Liver (tissue), 8 donors: ENCODE measurements at regions not wholly inside any gene's neighbourhood (a gene's known extent, or its start where the extent isn't known, plus 50 kb on each side); places are given as distances from the start of the nearest gene placed in this dataset.

ENCODE experiments used
- DNase-seq: peaks from one replicate; pipeline ENCODE4 v3.0.0-alpha.2; 2017; ENCODE audit warnings: low spot score
- H3K27ac ChIP-seq, 2 donors: one replicate each; pipeline ENCODE4 v1.7.0; 2013; ENCODE audit warnings: inconsistent platforms in 2 of 2, low read length in 2 of 2, control low read depth in 1 of 2, low read depth in 1 of 2, mild to moderate bottlenecking in 1 of 2
- H3K27me3 ChIP-seq, 4 donors: one replicate each; pipeline versions ENCODE4 v1.6.1 to v1.7.0; 2013; ENCODE audit warnings: low read length in 3 of 4, inconsistent platforms in 1 of 4, mild to moderate bottlenecking in 1 of 4, moderate library complexity in 1 of 4; ENCODE audit not compliant: control insufficient read depth in 4 of 4, insufficient read depth in 4 of 4
- H3K36me3 ChIP-seq, 4 donors: one replicate each; pipeline versions ENCODE4 v1.6.1 to v1.7.0; 2013; ENCODE audit warnings: low read length in 3 of 4, mild to moderate bottlenecking in 3 of 4, low read depth in 1 of 4, moderate library complexity in 1 of 4; ENCODE audit not compliant: control insufficient read depth in 4 of 4, insufficient read depth in 3 of 4
- H3K4me1 ChIP-seq, 4 donors: one replicate each; pipeline versions ENCODE4 v1.6.1 to v1.7.0; 2013; ENCODE audit warnings: low read length in 3 of 4, mild to moderate bottlenecking in 3 of 4, moderate library complexity in 1 of 4; ENCODE audit not compliant: control insufficient read depth in 4 of 4, insufficient read depth in 4 of 4
- H3K4me3 ChIP-seq, 3 donors: one replicate each; pipeline versions ENCODE4 v1.6.1 to v1.7.0; 2013; ENCODE audit warnings: low read length in 3 of 3, control low read depth in 1 of 3, low read depth in 1 of 3, mild to moderate bottlenecking in 1 of 3
- H3K9ac ChIP-seq, 2 donors: one replicate each; pipeline ENCODE4 v1.7.0; 2013; ENCODE audit warnings: low read length in 2 of 2, mild to moderate bottlenecking in 2 of 2, moderate library complexity in 2 of 2, control low read depth in 1 of 2, low read depth in 1 of 2
- H3K9me3 ChIP-seq, 4 donors: one replicate each; pipeline versions ENCODE4 v1.6.1 to v1.7.0; 2013; ENCODE audit warnings: low read length in 3 of 4; ENCODE audit not compliant: control insufficient read depth in 4 of 4
- EGR1 ChIP-seq, 2 donors: IDR thresholded peaks; 2 replicates each; pipeline ENCODE4 v1.6.1; 2016 to 2018; ENCODE audit warnings: antibody characterized with exemption in 2 of 2, low read depth in 2 of 2
- FOXA1 ChIP-seq: IDR thresholded peaks from 2 replicates; pipeline ENCODE4 v1.6.1; 2016; ENCODE audit warnings: antibody characterized with exemption
- FOXA2 ChIP-seq: IDR thresholded peaks from 2 replicates; pipeline ENCODE4 v1.6.1; 2016; ENCODE audit warnings: antibody characterized with exemption
- GABPA ChIP-seq, 2 donors: IDR thresholded peaks in 1 of 2; conservative IDR thresholded peaks in 1 of 2; 2 replicates each; pipeline ENCODE4 v1.6.1; 2016; ENCODE audit warnings: antibody characterized with exemption in 2 of 2, mild to moderate bottlenecking in 1 of 2, moderate library complexity in 1 of 2
- HNF4G ChIP-seq: IDR thresholded peaks from 2 replicates; pipeline ENCODE4 v1.6.1; 2016; ENCODE audit warnings: antibody characterized with exemption
- JUND ChIP-seq, 2 donors: IDR thresholded peaks; 2 replicates each; pipeline ENCODE4 v1.6.1; 2016; ENCODE audit warnings: antibody characterized with exemption in 2 of 2
- NR2F2 ChIP-seq: IDR thresholded peaks from 2 replicates; pipeline ENCODE4 v1.6.1; 2016; ENCODE audit warnings: antibody characterized with exemption
- RAD21 ChIP-seq, 2 donors: IDR thresholded peaks; 2 replicates each; pipeline ENCODE4 v1.6.1; 2016; ENCODE audit warnings: antibody characterized with exemption in 2 of 2, mild to moderate bottlenecking in 2 of 2
- RXRA ChIP-seq, 2 donors: IDR thresholded peaks; 2 replicates each; pipeline ENCODE4 v1.6.1; 2017 to 2018; ENCODE audit warnings: antibody characterized with exemption in 2 of 2, mild to moderate bottlenecking in 1 of 2
- SP1 ChIP-seq: IDR thresholded peaks from 2 replicates; pipeline ENCODE4 v1.6.1; 2018; ENCODE audit warnings: antibody characterized with exemption, mild to moderate bottlenecking
- TAF1 ChIP-seq: conservative IDR thresholded peaks from 2 replicates; pipeline ENCODE4 v1.6.1; 2016; ENCODE audit warnings: antibody characterized with exemption, mild to moderate bottlenecking
- YY1 ChIP-seq: IDR thresholded peaks from 2 replicates; pipeline ENCODE4 v1.6.1; 2016; ENCODE audit warnings: antibody characterized with exemption, mild to moderate bottlenecking
- WGBS: extraction: QIAGEN DNeasy Blood & Tissue Kit; methylation state at CpG from one replicate; pipeline ENCODE4 v1.1.7; 2013; 5-methylcytosine and 5-hydroxymethylcytosine counted together
- TF ChIP-seq, protein P1 (sequence below): IDR thresholded peaks from 2 replicates; pipeline ENCODE4 v1.6.1; 2016; ENCODE audit warnings: antibody characterized with exemption
- TF ChIP-seq, protein P2 (sequence below): fragments of 150-350 bp; IDR thresholded peaks from 2 replicates; pipeline ENCODE4 v1.5.1; 2017; ENCODE audit warnings: improper control_type of control experiment, low read depth, low read length; ENCODE audit not compliant: missing input control
- TF ChIP-seq, protein P3 (sequence below): IDR thresholded peaks from 2 replicates; pipeline ENCODE4 v1.6.1; 2016; ENCODE audit warnings: antibody characterized with exemption
- TF ChIP-seq, protein P4 (sequence below): IDR thresholded peaks from 2 replicates; pipeline ENCODE4 v1.6.1; 2016; ENCODE audit warnings: antibody characterized with exemption, mild to moderate bottlenecking
- TF ChIP-seq, protein P5 (sequence below): IDR thresholded peaks from 2 replicates; pipeline ENCODE4 v1.6.1; 2016; ENCODE audit warnings: antibody characterized with exemption
- donor health status: healthy.
- donor health status: healthy.
- donor health status: healthy.
- donor health status: healthy.
- donor health status: healthy.

DNA sequence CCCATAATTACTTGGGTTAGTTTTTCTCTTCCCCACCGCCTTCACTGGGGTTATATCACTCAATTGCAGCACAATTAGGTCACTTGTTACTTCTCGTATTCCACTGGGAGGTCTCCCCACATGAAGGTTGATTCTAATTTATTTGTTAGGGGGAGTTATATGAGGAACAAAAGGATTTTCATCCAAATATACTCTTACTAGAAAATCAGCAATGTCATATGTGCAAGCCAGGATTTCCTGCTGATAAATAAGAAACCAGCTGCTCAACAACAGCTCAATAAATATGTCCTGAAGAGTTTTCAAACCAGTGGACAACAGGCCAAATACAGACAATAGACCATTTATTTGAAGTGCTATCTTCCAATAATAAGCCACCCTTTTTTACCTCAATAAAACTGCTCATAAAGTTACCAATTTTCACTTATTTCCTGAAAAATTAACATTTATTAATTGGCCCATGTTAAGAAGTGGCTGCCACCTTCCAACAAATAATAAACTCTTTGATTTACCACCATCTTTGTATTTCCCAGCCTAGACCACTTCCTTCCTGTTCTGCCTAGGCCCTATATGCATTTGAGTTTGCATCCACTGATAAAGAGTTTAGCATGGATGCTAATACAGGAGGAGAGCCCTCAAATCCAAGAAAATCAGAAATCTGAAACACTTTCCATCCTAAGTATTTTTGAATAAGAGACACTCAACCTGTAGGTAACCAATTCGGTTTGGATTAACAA, 184.4 kb upstream of the SLC39A10 start:
- Histone ChIP-seq H3K27ac (no peak overlapping the region), H3K36me3 (no peaks in the 10 kb centered on the region), H3K9ac (no peak overlapping the region), H3K27me3 (peaks cover 0 to 4% (median 2%) of the 10 kb centered on the region in 4 donors), H3K4me1 (no peaks in the 10 kb centered on the region), H3K9me3 (no peaks in the 10 kb centered on the region), H3K4me3 (no peak overlapping the region)
- 67% methylated on average over 3 of the region's 3 CpGs for WGBS
- TF ChIP-seq SP1 = no peak
- TF ChIP-seq, protein P1, sequence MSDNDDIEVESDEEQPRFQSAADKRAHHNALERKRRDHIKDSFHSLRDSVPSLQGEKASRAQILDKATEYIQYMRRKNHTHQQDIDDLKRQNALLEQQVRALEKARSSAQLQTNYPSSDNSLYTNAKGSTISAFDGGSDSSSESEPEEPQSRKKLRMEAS = no peak
- TF ChIP-seq, protein P2, sequence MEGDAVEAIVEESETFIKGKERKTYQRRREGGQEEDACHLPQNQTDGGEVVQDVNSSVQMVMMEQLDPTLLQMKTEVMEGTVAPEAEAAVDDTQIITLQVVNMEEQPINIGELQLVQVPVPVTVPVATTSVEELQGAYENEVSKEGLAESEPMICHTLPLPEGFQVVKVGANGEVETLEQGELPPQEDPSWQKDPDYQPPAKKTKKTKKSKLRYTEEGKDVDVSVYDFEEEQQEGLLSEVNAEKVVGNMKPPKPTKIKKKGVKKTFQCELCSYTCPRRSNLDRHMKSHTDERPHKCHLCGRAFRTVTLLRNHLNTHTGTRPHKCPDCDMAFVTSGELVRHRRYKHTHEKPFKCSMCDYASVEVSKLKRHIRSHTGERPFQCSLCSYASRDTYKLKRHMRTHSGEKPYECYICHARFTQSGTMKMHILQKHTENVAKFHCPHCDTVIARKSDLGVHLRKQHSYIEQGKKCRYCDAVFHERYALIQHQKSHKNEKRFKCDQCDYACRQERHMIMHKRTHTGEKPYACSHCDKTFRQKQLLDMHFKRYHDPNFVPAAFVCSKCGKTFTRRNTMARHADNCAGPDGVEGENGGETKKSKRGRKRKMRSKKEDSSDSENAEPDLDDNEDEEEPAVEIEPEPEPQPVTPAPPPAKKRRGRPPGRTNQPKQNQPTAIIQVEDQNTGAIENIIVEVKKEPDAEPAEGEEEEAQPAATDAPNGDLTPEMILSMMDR = no peak
- TF ChIP-seq HNF4G = no peak
- no peak for TF ChIP-seq RXRA (IDR thresholded peaks at IDR 0.05)
- no peak for DNase-seq

DNA sequence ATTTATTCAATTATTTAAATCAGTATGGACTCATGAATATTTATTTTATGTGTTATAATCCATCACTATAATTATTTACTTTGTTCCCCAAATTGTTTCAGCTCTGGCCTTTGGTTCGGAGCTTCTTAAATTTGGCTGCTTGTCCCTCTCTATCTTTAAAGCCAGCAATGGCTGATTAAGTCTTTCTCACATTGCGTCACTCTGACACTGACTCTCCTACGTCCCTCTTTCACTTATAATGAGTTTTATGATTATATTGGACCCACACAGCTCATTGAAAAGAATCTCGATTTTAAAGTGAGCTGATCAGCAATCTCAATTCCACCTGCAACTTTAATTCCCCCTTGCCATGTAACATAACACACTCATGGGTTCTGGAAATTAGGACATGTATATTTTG, 185.2 kb upstream of the SLC39A10 start:
- no peak for DNase-seq
- no peak overlapping the region for H3K9ac ChIP-seq
- WGBS = 77% methylated on average over 4 of the region's 4 CpGs
- no peaks in the 10 kb centered on the region for H3K36me3 ChIP-seq
- no peak overlapping the region for H3K27ac ChIP-seq
- TF ChIP-seq TAF1 (no peak), GABPA (IDR thresholded peaks at IDR 0.05 in 1 of 2, conservative IDR thresholded peaks at IDR 0.05 in 1 of 2) (no peak), FOXA2 (no peak), NR2F2 (no peak), FOXA1 (no peak), JUND (IDR thresholded peaks at IDR 0.05) (no peak), RXRA (IDR thresholded peaks at IDR 0.05) (no peak), SP1 (no peak), RAD21 (IDR thresholded peaks at IDR 0.05) (no peak), YY1 (no peak), EGR1 (IDR thresholded peaks at IDR 0.05; ENCODE audit: low read depth in 2 of 2) (no peak)
- TF ChIP-seq, protein P2 = no peak
- TF ChIP-seq, protein P3, sequence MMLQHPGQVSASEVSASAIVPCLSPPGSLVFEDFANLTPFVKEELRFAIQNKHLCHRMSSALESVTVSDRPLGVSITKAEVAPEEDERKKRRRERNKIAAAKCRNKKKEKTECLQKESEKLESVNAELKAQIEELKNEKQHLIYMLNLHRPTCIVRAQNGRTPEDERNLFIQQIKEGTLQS = no peak
- TF ChIP-seq, protein P1 = no peak
- TF ChIP-seq, protein P4, sequence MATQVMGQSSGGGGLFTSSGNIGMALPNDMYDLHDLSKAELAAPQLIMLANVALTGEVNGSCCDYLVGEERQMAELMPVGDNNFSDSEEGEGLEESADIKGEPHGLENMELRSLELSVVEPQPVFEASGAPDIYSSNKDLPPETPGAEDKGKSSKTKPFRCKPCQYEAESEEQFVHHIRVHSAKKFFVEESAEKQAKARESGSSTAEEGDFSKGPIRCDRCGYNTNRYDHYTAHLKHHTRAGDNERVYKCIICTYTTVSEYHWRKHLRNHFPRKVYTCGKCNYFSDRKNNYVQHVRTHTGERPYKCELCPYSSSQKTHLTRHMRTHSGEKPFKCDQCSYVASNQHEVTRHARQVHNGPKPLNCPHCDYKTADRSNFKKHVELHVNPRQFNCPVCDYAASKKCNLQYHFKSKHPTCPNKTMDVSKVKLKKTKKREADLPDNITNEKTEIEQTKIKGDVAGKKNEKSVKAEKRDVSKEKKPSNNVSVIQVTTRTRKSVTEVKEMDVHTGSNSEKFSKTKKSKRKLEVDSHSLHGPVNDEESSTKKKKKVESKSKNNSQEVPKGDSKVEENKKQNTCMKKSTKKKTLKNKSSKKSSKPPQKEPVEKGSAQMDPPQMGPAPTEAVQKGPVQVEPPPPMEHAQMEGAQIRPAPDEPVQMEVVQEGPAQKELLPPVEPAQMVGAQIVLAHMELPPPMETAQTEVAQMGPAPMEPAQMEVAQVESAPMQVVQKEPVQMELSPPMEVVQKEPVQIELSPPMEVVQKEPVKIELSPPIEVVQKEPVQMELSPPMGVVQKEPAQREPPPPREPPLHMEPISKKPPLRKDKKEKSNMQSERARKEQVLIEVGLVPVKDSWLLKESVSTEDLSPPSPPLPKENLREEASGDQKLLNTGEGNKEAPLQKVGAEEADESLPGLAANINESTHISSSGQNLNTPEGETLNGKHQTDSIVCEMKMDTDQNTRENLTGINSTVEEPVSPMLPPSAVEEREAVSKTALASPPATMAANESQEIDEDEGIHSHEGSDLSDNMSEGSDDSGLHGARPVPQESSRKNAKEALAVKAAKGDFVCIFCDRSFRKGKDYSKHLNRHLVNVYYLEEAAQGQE = no peak
- TF ChIP-seq, protein P5, sequence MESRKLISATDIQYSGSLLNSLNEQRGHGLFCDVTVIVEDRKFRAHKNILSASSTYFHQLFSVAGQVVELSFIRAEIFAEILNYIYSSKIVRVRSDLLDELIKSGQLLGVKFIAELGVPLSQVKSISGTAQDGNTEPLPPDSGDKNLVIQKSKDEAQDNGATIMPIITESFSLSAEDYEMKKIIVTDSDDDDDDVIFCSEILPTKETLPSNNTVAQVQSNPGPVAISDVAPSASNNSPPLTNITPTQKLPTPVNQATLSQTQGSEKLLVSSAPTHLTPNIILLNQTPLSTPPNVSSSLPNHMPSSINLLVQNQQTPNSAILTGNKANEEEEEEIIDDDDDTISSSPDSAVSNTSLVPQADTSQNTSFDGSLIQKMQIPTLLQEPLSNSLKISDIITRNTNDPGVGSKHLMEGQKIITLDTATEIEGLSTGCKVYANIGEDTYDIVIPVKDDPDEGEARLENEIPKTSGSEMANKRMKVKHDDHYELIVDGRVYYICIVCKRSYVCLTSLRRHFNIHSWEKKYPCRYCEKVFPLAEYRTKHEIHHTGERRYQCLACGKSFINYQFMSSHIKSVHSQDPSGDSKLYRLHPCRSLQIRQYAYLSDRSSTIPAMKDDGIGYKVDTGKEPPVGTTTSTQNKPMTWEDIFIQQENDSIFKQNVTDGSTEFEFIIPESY = no peak
- no peaks in the 10 kb centered on the region for H3K9me3 ChIP-seq
- no peaks in the 10 kb centered on the region for H3K4me1 ChIP-seq
- no peak overlapping the region for H3K4me3 ChIP-seq
- H3K27me3 ChIP-seq = peaks cover 0 to 4% (median 2%) of the 10 kb centered on the region in 4 donors
